ENCODE measurements at regions not wholly inside any gene's neighbourhood (a gene's known extent, or its start where the extent isn't known, plus 50 kb on each side); places are given as distances from the start of the nearest gene placed in this dataset.

- Histone ChIP-seq H3K9ac (ENCODE audit: insufficient read depth in 1 of 2, low read length in 2 of 2) (no peak overlapping the region), H3K36me3 (ENCODE audit: control insufficient read depth in 4 of 4, insufficient read depth in 4 of 4, low read length in 4 of 4) (no peaks in the 10 kb centered on the region), H3K9me3 (ENCODE audit: control insufficient read depth in 4 of 4, insufficient read depth in 3 of 4, low read length in 3 of 4) (no peaks in the 10 kb centered on the region), H3K4me1 (ENCODE audit: control insufficient read depth in 5 of 5, insufficient read depth in 5 of 5, low read length in 5 of 5) (no peaks in the 10 kb centered on the region), H3K27me3 (ENCODE audit: control insufficient read depth in 3 of 3, insufficient read depth in 3 of 3, low read length in 2 of 3) (no peaks in the 10 kb centered on the region), H3K27ac (ENCODE audit: low read depth in 1 of 2, low read length in 1 of 2) (no peak overlapping the region), H3K4me3 (no peak overlapping the region)
- no peak for DNase-seq
- no peak for TF ChIP-seq CTCF (IDR thresholded peaks at IDR 0.05; ENCODE audit: control extremely low read depth, extremely low read depth)
- ATAC-seq (ENCODE audit: insufficient read depth, low FRiP score) = no peak
Observed at GRCh38 chr10:52615331-52615730, 157.3 kb downstream of the MBL2 start.

GRCh38 chr10:52615756-52616394 lies 156.7 kb downstream of the MBL2 start:
- Histone ChIP-seq H3K4me1 (ENCODE audit: control insufficient read depth in 5 of 5, insufficient read depth in 5 of 5, low read length in 5 of 5) (no peaks in the 10 kb centered on the region), H3K27me3 (ENCODE audit: control insufficient read depth in 3 of 3, insufficient read depth in 3 of 3, low read length in 2 of 3) (no peaks in the 10 kb centered on the region), H3K36me3 (ENCODE audit: control insufficient read depth in 4 of 4, insufficient read depth in 4 of 4, low read length in 4 of 4) (no peaks in the 10 kb centered on the region), H3K4me3 (no peak overlapping the region), H3K9ac (ENCODE audit: insufficient read depth in 1 of 2, low read length in 2 of 2) (no peak overlapping the region), H3K9me3 (ENCODE audit: control insufficient read depth in 4 of 4, insufficient read depth in 3 of 4, low read length in 3 of 4) (no peaks in the 10 kb centered on the region), H3K27ac (ENCODE audit: low read depth in 1 of 2, low read length in 1 of 2) (no peak overlapping the region)
- no peak for TF ChIP-seq CTCF (IDR thresholded peaks at IDR 0.05; ENCODE audit: control extremely low read depth, extremely low read depth)
- WGBS, 2 donors = 76 to 86% methylated on average over 3 of the region's 3 CpGs
- DNase-seq = no peak
- no peak for ATAC-seq (ENCODE audit: insufficient read depth, low FRiP score)

DNA sequence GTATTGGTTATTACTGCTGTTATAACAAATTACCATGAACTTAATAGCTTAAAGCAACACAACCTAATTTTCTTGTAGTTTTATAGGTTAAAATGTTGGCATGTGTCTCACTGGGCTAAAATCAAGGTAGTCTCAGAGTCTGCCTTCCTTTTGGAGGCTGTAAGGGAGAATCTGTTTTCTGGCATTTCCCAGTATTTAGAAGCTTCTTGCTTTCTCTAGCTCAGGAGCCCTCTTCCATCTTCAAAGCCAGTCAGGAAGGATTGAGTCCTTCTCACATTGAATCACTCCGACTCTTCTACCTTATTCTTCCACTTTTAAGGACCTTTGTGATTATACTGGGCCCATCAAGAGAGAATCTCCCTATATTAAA lies 156.2 kb downstream of the MBL2 start:
- H3K4me3 ChIP-seq = no peak overlapping the region
- DNase-seq = no peak
- H3K27me3 ChIP-seq (ENCODE audit: control insufficient read depth in 3 of 3, insufficient read depth in 3 of 3, low read length in 2 of 3) = no peaks in the 10 kb centered on the region
- 85 to 95% methylated on average over 1 of the region's 1 CpG for WGBS, 2 donors
- TF ChIP-seq CTCF (IDR thresholded peaks at IDR 0.05; ENCODE audit: control extremely low read depth, extremely low read depth) = no peak
- no peaks in the 10 kb centered on the region for H3K9me3 ChIP-seq (ENCODE audit: control insufficient read depth in 4 of 4, insufficient read depth in 3 of 4, low read length in 3 of 4)
- no peaks in the 10 kb centered on the region for H3K36me3 ChIP-seq (ENCODE audit: control insufficient read depth in 4 of 4, insufficient read depth in 4 of 4, low read length in 4 of 4)
- no peak overlapping the region for H3K9ac ChIP-seq (ENCODE audit: insufficient read depth in 1 of 2, low read length in 2 of 2)
- H3K27ac ChIP-seq (ENCODE audit: low read depth in 1 of 2, low read length in 1 of 2) = no peak overlapping the region
- peaks cover 0 to 4% (median 0%) of the 10 kb centered on the region in 5 donors for H3K4me1 ChIP-seq (ENCODE audit: control insufficient read depth in 5 of 5, insufficient read depth in 5 of 5, low read length in 5 of 5)
- ATAC-seq (ENCODE audit: insufficient read depth, low FRiP score) = no peak

GRCh38 chr10:52617346-52617745 lies 155.2 kb downstream of the MBL2 start:
- 91 to 95% methylated on average over 1 of the region's 1 CpG for WGBS, 2 donors
- Histone ChIP-seq H3K27ac (ENCODE audit: low read depth in 1 of 2, low read length in 1 of 2) (no peak overlapping the region), H3K9ac (ENCODE audit: insufficient read depth in 1 of 2, low read length in 2 of 2) (no peak overlapping the region), H3K4me1 (ENCODE audit: control insufficient read depth in 5 of 5, insufficient read depth in 5 of 5, low read length in 5 of 5) (peaks cover 0 to 4% (median 0%) of the 10 kb centered on the region in 5 donors), H3K9me3 (ENCODE audit: control insufficient read depth in 4 of 4, insufficient read depth in 3 of 4, low read length in 3 of 4) (no peaks in the 10 kb centered on the region), H3K27me3 (ENCODE audit: control insufficient read depth in 3 of 3, insufficient read depth in 3 of 3, low read length in 2 of 3) (no peaks in the 10 kb centered on the region), H3K36me3 (ENCODE audit: control insufficient read depth in 4 of 4, insufficient read depth in 4 of 4, low read length in 4 of 4) (no peaks in the 10 kb centered on the region), H3K4me3 (no peak overlapping the region)
- no peak for ATAC-seq (ENCODE audit: insufficient read depth, low FRiP score)
- TF ChIP-seq CTCF (IDR thresholded peaks at IDR 0.05; ENCODE audit: control extremely low read depth, extremely low read depth) = no peak
- no peak for DNase-seq

All from lung (tissue), 11 donors.